Activated CD4-positive, alpha-beta T cell treated with anti-CD3 and anti-CD28 coated beads, Interleukin-2, Interleukin-6, amounts not matched to agents 100 ng/mL and 50 ng/mL, durations not matched to agents 16 hours and 8 hours (primary cell): ENCODE measurements at regions not wholly inside any gene's neighbourhood (a gene's known extent, or its start where the extent isn't known, plus 50 kb on each side); places are given as distances from the start of the nearest gene placed in this dataset.

Source experiments
- DNase-seq: peaks from one replicate; pipeline ENCODE4 v3.0.0-alpha.2; 2020

- no peak for DNase-seq
Observed at GRCh38 chr14:104373855-104374717, 205.5 kb upstream of the C14orf180 start.

- no peak for DNase-seq
Observed at GRCh38 chr14:104374718-104375080, 204.9 kb upstream of the C14orf180 start.

GRCh38 chr14:104375551-104376201 is 203.9 kb upstream of the C14orf180 start:
- no peak for DNase-seq

- DNase-seq = no peak
Observed at GRCh38 chr14:104376202-104377140, 203.1 kb upstream of the C14orf180 start.

GRCh38 chr14:104377256-104377655 is 202.3 kb upstream of the C14orf180 start:
- DNase-seq = no peak

- DNase-seq = no peak
Observed at GRCh38 chr14:104378698-104379113, 200.9 kb upstream of the C14orf180 start.

DNA sequence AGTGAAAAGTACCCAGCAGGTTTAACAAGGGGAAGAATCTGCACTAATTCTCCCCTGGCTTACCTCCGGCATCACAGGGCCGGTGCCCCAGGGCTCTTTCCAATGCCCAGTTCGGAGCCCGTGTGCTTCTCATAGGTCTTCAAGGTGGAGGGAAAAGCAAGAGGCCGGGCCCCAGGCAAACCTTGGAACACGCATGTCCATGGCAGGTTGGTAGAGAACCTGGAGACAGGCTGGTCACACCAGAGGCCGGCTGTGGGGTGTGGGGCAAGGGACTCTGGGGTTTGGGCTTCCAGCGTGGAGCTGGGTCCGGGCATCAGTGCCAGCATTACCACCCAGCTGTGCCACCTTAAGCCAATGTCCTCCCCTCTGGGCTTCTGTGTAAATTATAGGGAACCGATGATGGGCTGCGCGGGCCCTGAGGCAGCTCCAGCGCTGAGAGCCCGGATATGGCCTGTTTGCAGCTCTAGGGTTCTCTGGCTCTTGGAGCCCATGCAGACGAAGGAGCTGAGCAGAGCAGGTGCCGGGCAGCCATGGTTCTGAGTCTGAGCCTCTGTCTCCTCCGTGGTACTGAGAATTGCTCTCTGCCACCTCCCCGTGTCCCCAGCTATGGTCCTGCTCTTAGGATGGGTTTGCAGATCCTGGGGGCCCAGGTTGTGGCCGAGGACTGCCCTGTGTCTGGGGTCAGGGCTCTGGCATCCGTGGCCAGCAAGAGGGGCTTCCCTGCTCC is 197.0 kb upstream of the C14orf180 start:
- no peak for DNase-seq

- no peak for DNase-seq
Observed at GRCh38 chr14:104383088-104383995, 196.2 kb upstream of the C14orf180 start.

- DNase-seq = no peak
Observed at GRCh38 chr14:104383996-104384775, 195.4 kb upstream of the C14orf180 start.

GRCh38 chr14:104384776-104385071 is 194.8 kb upstream of the C14orf180 start:
- no peak for DNase-seq

GRCh38 chr14:104385111-104385510 is 194.5 kb upstream of the C14orf180 start:
- no peak for DNase-seq

DNA sequence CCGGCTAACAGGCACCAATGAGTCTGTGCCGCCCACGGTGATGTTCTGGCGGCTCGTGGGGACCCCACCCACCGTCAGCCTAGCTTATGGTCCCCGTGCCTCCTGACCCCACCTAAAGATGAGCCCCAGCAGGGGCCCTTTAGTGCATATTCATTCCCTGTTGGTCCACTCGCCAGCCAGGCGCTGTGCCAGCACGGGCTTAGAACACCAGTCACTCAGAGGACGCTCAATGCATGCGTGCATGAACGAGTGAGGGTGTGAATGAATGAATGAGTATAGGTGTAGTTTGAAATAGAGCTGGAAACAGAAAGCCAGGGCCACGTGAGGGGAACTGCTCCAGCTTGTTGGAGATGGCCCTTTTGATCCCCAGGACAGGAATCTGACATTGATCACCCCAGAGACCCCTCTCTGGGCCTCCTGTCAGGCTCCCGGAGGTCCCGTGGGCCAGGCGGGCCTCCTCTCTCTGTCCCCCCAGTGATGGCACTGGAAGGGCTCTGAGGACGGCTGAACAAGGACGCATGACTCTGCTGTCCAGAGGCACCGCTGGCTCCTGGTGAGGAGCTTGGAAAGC is 193.9 kb upstream of the C14orf180 start:
- DNase-seq = no peak

- no peak for DNase-seq
Observed at GRCh38 chr14:104386151-104386841, 193.3 kb upstream of the C14orf180 start.

DNA sequence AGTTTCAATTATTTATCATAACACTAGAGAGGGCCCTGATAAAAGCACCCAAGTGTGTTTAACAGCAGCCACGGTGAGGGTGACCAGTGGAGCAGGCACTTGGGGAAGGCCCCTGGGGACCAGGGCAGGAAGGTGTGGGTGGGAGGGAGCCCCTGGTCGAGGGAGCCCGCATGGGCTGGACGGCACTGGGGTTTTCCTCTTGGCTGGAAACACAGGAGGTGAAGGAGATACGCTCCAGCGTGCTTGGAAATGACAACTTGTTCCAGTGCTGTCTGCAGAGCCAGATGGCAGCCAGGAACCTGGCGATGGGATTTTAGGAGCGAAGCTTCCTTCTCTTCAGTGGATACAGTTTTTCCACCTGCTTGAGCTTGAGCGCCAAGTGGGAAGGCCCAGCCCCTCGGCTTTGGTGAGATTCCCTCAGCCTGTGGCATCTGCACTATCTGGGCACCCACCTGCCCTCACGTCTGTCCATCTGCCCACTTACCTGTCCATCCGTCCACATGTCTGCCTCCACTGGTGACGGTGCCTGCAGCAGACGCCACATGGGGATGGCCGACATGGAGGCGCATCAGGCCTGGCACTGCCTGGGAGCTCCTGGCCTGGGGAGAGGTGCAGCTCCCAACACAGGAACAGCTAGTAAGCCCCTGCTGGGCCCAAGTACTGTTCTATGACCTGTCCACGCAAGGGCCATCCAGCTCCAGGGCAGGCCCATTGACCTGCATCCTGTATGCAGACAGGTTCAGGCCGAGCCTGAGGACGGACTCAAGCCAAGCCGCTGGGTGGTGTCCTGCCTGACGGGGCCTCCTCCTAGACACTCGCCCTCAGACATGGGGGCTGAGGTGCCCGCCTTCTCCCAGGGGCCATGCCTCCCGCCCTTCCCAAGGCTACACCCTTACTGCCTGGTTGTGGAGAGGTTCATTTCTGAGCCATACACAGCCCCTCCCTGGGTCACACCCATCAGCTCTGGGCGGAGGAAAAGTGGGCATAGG is 192.2 kb upstream of the C14orf180 start:
- no peak for DNase-seq

DNA sequence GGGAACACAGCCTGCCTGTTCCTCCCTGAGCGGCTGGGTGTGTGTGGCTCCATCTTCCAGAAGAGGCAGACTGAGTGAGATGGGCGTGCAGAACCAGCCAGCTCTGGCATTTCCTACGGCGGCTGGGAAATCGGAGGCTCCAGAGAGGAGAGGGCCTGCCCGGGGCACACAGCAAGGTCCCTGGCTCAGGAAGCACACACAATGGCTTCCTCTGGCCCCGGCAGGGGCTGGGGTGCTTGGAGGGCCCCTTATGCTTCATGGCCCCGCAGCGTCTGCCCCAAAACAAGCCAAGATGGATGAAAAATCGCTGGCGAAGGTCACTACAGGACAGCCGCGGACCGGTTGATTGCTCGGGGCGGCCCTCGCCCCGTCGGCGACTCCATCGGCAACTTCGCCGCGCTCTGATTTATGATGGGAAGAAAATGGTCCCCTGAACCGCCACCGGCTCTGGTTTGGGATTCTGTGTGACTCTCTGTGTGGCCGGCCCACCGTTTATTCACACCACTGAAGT is 191.5 kb upstream of the C14orf180 start:
- no peak for DNase-seq

- DNase-seq = no peak
Observed at GRCh38 chr14:104388541-104389325, 190.8 kb upstream of the C14orf180 start.
